HG02678 (cell line): ENCODE measurements at regions not wholly inside any gene's neighbourhood (a gene's known extent, or its start where the extent isn't known, plus 50 kb on each side); places are given as distances from the start of the nearest gene placed in this dataset.
"Not testable (repeated sequence)": the region's sequence is repeated elsewhere in the genome, so short reads cannot be mapped to it uniquely, and the experiment has no call there.

Source experiments
- ATAC-seq: cut with Tn5 transposase; IDR thresholded peaks from one replicate; pipeline ENCODE4 v1.9.1; 2021; ENCODE audit warnings: mild to moderate bottlenecking, moderate library complexity; ENCODE audit not compliant: unreplicated experiment

DNA sequence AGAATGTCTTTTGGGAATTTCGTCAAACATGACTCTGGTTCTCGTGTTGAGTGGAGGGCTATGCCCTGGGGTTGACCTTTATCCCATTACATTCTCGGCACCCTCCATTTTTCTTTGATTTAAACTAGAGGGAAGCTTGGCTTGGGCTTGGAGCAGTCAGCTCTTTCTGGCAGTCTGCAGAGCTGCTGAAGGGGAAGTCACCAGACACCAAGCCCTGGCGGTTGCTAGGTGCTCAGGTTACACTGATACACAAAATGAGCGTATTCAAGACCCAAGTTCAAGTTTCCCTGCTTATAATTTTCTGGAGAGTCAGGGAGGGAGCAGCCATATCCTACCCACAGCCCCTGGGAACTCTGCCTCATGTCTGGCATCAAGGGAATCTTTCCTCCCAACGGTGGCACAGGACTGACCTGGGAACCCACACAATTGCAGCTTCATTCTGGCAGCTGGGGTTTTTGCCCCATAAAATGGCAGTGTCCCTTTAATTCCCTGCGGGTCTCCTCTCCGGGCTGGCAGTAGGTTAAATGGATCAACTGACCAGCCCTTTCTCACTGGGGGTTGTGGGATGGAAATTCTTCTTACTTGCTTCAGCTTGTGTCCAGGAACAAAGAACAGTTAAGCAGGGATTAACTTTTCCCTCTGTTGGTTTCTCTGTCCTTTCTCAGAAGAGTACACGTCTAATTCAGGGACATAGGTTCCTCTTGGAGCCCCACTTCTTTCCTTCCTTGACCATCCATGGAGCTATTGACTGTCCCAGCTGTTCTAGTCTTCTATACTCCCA is 110.0 kb upstream of the DLG1 start:
- ATAC-seq: no peak

DNA sequence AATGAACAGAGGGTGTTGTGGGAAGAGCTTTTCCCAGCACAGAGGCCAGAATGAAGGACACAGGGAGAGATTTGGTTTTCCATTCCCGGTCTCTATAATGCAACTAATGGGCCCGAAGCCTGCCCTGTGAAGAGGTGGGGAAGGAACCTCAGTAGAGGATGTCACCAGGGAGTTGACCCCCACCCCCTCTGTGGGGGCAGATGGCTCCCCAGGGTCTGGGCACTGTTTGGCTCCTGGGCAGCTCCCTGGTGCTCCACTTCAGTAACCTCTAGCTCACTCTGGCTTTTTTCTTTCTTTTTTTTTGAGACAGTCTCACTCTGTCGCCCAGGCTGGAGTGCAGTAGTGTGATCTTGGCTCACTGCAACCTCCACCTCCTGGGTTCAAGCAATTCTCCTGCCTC is 109.1 kb upstream of the DLG1 start:
- ATAC-seq: no peak

DNA sequence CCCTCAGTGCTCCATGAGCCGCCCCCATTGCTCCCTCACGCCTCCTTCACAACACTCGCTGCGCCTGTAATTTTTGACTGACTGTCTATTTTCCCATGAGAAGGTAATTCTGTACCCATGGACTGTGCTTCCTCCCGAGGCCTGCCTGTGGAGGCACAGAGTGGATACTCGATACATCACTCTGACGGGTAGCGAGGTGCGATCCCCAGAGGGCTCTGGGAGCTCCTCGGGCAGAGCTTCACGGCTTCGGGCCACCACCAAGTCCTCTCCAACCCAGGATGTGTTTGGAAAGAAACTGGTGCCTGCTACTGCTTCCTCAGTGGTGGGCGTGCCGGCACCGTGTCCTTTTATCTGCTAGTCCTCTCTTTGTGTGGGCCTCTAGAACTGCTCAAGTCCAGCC is 108.6 kb upstream of the DLG1 start:
- ATAC-seq: no peak

DNA sequence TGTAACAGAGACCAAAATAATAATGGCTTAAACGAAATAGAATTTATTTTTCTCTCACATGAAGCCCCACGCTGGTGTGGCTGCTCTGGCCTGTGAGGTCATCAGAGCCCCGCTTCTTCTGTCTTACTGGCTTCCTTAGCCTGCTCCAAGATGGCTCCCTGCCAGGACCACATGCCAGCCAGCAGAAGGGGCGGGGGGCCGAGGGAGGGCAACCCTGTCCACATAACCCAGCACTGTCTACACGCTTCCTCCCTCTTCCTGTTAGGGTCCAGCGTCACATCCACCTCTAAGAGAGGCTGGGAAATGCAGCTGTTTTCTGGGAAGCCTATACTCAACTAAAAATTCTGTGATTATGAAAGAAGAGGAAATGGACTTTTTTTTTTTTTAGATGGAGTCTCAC is 107.9 kb upstream of the DLG1 start:
- ATAC-seq: no peak

GRCh38 chr3:197404754-197405153 is 106.3 kb upstream of the DLG1 start:
- ATAC-seq: no peak

- ATAC-seq: no peak
Observed at GRCh38 chr3:197404030-197404429, 105.6 kb upstream of the DLG1 start.

- not testable (repeated sequence) for ATAC-seq
Observed at GRCh38 chr3:197402401-197402800, 104.0 kb upstream of the DLG1 start.

DNA sequence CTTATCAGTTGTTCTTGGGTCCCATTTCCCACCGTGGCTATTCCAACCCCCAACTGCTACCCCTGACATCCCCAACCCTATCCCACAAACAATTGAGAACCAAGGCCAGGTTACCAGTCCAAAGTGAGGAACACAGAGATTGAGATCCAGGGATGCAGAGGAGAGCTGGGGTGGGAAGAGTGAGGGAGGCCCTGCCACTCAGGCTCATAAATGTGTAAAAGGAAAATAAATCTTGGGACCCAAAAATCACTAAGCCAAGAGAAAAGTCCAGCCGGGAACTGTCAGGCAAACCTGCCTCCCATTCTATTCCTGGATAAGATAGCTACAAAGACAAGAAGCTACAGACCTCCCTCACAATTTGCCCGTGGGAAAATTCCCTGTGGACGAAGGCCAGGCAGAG is 101.1 kb upstream of the DLG1 start:
- no peak for ATAC-seq

GRCh38 chr3:197398286-197398878 is 100.0 kb upstream of the DLG1 start:
- no peak for ATAC-seq

DNA sequence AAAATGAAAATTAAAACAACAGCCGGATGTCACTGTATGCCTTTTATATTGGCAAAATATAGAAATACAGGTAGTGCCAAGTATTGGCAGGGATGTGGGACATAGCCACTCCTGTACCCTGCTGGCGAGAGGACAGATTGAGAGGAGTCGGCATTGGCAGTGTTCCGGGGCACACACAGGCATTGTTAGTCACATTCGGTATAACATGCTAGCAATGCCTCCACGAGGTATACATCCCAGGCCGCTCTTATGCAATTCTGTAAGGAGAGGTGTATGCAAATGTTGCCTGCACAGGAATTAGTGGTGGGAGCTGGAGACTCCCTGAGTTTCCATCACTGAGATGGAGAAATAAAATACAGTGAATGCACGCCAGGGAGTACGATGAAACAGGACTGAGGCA is 99.4 kb upstream of the DLG1 start:
- no peak for ATAC-seq

DNA sequence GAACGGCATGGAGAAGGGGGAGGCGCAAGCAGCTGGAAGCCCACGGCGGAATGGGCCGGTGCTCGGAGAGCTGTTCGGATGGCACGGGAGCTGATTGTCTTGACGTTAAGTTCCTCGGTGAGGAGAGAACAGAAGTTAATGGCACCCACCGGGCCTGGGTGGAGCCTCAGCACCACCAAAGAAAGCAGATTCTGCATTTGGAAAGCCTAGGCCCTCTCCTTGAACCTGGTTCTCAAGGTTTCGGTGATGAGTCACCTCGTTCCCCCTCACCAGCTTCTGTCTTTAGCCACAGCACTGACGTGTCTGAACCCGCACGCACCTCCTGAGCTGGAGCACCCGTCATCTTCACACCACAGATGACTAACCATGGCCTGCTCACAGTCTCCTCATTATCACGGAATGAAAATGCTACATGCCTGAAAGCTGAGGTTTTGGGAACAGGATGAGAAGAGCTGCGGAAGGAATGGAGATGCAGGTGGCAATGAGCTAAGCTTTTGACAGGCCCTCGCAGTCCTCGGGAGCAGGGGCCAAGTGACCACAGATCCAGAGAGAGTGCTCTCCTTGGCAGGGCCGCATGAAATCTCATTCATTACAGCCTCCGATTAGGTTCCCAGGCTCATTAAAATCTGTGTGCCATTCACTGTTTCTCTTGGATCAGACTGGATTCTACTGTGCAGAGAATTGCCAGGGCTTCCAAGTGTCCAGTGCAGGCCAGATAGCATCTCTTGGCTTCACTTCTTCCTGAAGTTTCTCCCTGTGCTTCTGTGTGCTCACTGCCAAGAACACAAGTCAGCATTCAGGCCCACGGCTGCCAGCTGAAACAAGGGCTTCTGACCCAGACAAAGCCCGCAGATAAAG is 96.3 kb upstream of the DLG1 start:
- peak; percentile 64 for ATAC-seq

DNA sequence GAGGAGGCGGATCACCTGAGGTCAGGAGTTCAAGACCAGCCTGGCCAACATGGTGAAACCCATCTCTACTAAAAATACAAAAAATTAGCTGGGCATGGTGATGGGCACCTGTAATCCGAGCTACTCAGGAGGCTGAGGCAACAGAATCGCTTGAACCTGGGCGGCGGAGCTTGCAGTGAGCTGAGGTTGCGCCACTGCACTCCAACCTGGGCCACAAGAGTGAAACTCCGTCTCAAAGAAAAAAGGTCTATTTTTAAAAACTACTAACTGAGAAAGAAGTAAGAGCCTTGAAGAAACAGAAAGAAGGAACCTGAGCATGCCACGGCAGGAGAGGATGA is 95.7 kb upstream of the DLG1 start:
- ATAC-seq: not testable (repeated sequence)

GRCh38 chr3:197393711-197394110 is 95.3 kb upstream of the DLG1 start:
- no peak for ATAC-seq

- ATAC-seq: no peak
Observed at GRCh38 chr3:197392961-197393360, 94.5 kb upstream of the DLG1 start.

DNA sequence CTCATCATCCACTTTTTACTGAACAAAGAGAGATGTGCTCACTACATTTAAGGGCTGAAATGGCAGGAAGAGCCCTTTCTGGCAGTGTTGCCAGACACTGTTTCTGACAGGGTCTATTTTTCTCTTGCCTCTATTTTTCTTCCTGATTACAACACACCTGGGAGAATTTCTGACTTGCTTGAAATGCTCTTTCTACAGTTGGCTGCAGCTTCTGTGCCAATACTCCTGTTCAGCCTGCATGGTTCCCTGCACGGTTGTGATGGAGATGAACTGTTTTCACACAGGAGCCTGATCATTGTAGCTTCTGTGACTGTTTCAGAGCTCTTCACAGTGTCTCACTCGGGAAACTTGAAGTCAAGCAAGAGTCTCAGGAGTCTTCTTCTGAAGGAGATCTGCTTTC is 83.0 kb upstream of the DLG1 start:
- ATAC-seq: no peak

- no peak for ATAC-seq
Observed at GRCh38 chr3:197380786-197381185, 82.4 kb upstream of the DLG1 start.

GRCh38 chr3:197378985-197379718 is 80.7 kb upstream of the DLG1 start:
- no peak for ATAC-seq

GRCh38 chr3:197376735-197377555 is 78.5 kb upstream of the DLG1 start:
- no peak for ATAC-seq

DNA sequence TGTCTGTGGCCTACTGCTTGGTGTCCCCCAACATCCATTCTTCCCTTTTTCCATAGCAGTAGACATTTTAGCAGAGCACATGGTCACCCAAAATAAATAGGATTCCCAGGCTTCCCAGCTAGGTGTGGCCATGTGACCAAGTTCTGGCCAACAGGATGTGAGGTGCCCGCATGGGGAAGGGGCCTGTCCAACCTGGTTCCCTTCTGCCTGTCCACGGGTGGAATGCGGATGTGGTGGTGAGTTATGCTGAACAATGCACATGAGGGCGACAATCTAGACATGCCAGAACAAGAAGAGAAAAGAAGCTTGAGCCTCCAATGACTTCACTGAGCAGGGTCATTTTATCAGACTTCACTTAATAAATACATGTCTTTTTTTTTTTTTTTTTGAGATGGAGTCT is 77.6 kb upstream of the DLG1 start:
- no peak for ATAC-seq

GRCh38 chr3:197375001-197375441 is 76.6 kb upstream of the DLG1 start:
- ATAC-seq: no peak
